Testis (tissue), 2 donors: ENCODE measurements at regions not wholly inside any gene's neighbourhood (a gene's known extent, or its start where the extent isn't known, plus 50 kb on each side); places are given as distances from the start of the nearest gene placed in this dataset.

Source experiments
- CTCF ChIP-seq, 3 experiments: fragments of 450-650 bp in 2 of 3; fragments of 200-600 bp in 1 of 3; sonication (generic) in 1 of 3; IDR thresholded peaks; one replicate each; pipeline ENCODE4 v1.5.1; 2016 to 2019; ENCODE audit warnings: antibody characterized with exemption in 3 of 3, mild to moderate bottlenecking in 2 of 3, moderate library complexity in 1 of 3
- POLR2A ChIP-seq: fragments of 450-650 bp; IDR thresholded peaks from one replicate; pipeline ENCODE4 v1.6.1; 2017; ENCODE audit warnings: antibody characterized with exemption, mild to moderate bottlenecking, moderate library complexity

DNA sequence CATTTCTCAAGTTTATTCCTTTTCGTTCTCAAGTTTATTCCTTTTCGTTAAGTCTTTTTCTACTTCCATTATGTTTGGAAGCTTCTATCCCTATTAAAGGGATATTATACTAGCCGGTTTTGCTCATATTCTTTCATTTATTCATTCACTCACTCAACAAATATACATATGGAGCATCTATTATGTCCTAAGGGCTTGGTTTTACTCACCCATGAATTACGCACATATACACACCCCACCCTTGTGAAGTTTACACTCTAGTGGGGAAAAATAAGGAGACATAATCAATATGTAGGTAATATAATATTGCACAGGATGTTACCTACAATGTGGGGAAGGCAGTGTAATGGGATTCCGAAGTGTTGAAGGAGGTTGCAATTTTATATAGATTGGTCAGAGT, 90.5 kb downstream of the ACTL7B start:
- TF ChIP-seq POLR2A (no peak), CTCF (IDR thresholded peaks at IDR 0.05) (no peak)
